Stromal cell of bone marrow (primary cell): ENCODE measurements at regions not wholly inside any gene's neighbourhood (a gene's known extent, or its start where the extent isn't known, plus 50 kb on each side); places are given as distances from the start of the nearest gene placed in this dataset.
"Not testable (repeated sequence)": the region's sequence is repeated elsewhere in the genome, so short reads cannot be mapped to it uniquely, and the experiment has no call there.

ENCODE experiments used
- DNase-seq: peaks from one replicate; pipeline ENCODE4 v3.0.0-alpha.2; 2012; ENCODE audit warnings: low read depth

GRCh38 chr3:176628101-176628639, 569.1 kb downstream of the TBL1XR1 start:
- no peak for DNase-seq

DNA sequence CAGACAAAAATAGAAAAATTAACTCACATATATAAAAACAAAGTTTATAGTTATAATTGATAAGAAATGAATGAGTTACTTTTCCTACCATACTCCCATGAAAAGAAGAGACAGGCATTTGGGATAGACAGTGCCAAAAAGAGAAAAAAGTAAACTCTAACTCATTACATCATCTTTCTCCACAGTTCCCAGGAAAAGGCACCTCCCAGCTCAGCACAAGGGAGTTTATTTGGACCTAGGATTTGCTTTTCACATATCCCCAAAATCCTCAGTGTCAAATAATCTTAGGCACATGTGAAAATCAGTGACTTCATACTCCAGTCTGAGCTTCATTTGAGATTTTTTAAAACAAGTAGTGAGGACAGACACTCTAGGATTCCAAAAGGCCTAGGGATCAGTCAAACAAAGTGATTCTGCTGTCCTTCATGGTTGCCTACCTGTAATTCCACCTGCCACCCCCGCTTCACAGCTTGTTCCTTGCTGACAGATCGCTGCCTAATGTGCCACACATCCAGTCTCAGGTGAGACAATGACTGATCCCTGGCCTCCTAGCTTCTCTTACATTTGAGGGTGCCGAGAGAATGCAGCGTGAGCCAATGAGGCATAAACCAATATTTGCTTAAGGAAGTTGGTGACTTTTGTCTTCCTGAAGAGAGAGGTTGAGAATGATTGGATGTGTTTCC, 573.7 kb downstream of the TBL1XR1 start:
- no peak for DNase-seq

GRCh38 chr3:176619833-176620232, 577.4 kb downstream of the TBL1XR1 start:
- DNase-seq, result no peak

DNA sequence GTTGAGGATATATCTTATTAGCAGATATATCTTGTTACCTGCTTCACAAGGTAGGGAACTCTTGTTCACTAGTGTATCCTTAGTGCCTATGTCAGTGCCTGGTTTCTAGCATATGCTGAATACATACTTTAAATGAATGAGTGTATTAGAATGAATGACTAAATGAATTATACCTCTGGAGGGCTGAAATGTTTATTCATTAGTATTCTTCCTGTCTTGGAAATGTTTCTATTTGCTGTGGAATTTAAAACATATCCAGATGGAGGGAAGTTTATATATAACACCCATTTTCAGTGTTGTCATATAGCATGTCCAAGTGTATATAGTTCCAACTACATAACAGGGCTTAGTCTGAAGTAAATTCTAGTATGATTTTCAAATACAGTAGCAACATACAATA, 581.5 kb downstream of the TBL1XR1 start:
- no peak for DNase-seq

DNA sequence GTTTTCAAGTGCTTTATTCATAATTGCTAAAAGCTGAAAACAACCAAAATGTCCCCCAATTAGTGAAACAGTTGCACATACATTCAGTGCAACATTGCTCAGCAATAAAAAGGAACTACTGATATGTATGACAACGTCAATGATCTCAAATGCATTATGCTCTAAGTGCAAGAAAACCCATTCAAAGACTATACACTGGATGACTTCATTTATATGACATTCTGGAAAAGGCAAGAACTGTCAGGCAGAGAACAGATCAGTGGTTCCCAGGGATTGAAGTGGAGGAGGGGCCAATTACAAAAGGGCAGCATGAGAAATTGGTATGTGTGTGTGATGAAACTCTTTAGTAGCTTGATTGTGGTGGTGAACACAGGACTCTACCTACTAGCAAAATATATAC, 585.6 kb downstream of the TBL1XR1 start:
- DNase-seq, result no peak

DNA sequence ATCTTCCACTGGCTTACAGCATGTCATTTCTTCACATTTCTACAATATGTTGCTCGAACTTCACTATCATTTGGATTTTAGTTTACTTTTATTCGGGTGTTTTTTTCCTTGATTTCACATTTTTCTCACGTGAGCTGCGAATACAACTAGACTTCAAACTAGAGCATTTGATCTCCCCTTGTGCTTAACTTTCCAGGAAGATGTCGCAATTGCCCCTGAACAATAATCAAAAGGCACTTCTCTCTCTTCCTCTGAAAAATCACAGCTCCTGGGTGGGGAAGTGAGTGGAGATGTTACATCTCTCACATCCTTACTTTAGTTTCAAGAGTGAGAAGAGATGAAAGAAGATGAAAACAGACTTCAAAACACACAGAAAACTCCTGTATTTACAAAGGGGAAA, 587.9 kb downstream of the TBL1XR1 start:
- DNase-seq, result no peak

DNA sequence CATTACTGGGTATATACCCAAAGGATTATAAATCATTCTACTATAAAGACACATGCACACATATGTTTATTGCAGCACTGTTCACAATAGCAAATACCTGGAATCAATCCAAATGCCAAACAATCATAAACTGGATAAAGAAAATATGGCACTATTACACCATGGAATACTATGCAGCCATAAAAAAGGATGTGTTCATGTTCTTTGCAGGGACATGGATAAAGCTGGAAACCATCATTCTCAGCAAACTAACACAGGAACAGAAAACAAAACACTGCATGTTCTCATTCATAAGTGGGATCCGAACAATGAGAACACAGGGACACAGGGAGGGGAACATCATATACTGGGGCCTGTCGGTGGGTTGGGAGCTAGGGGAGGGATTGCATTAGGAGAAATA, 591.7 kb downstream of the TBL1XR1 start:
- not testable (repeated sequence) for DNase-seq

- peak; percentile 3 for DNase-seq
Measured at GRCh38 chr3:176595307-176595706, 602.0 kb downstream of the TBL1XR1 start.

- DNase-seq, result no peak
Measured at GRCh38 chr3:176590722-176591121, 606.6 kb downstream of the TBL1XR1 start.

DNA sequence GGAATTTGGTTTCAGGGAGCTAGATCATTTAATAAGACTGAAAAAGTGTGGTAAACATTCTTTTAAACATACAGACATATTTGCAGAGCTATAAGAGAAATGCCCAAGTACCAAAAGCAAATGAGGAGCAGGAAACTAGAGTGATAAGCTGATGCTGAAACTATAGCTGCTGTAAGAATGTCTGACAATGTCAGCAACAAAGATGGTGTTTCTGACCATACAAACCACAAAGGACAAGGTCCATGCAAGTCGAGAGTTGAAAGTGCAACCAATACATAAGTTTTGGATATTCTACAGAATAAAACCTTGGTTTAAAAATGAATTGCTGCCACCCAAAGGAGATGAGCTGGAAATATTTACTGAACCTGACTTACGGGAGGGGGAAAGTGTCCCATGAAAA, 610.2 kb downstream of the TBL1XR1 start:
- no peak for DNase-seq

DNA sequence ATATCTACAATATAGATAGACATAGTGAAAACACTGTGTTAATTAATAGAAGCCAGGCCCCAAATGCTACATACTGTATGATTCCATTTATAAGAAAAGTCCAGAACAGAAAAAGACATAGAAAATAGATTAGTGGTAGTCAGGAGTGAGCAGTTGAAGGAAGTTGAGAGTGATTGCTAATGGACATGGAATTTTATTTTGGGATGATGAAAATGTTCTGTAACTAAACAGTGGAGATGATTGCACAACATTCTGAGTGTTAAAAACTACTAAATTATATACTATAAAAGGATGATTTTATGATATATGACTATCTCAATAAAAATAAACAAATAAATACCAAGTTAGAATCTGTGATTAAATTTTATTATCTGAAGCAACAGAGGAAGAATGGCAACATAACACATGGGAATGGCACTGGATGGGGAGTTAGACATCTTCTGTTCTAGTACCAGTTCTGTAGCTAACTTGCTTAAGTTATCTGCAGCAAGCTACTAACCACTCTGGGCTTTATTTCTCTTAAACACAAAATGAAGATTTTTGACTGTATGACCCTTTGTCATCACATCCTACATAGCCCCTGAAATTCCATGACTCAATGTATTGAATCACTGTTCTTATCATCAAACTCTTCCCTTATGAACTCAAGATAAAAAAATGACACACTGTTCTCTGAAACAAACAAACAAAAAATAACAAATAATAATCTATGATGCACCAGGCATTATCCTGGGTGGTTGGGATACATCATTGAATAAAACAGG, 612.7 kb downstream of the TBL1XR1 start:
- peak; percentile 49 for DNase-seq

GRCh38 chr3:176583956-176584355, 613.3 kb downstream of the TBL1XR1 start:
- no peak for DNase-seq

- DNase-seq, result no peak
Measured at GRCh38 chr3:176581589-176581988, 615.7 kb downstream of the TBL1XR1 start.

DNA sequence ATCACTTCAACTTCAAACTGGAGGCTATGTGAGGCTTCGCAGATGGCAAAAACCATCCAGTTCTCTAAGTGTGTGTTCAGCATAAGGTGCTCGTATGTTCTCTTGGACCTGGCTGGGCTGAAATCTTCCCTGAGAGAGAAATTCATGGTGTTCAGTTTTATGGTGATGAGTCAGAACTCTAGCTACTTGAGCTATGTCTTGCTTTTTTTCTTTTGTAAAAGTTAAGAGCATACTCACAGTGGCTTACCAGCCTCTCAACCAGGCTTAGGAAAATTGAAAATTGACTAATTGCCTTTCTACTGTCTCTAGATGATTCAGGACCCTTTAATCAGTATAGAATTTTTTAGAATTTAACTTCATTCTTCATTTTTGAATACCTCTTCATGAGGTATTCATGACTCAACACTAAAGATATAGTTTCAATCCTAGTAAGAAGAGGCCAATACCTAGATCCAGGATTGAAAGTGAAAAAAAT, 617.5 kb downstream of the TBL1XR1 start:
- DNase-seq, result peak; percentile 13

DNA sequence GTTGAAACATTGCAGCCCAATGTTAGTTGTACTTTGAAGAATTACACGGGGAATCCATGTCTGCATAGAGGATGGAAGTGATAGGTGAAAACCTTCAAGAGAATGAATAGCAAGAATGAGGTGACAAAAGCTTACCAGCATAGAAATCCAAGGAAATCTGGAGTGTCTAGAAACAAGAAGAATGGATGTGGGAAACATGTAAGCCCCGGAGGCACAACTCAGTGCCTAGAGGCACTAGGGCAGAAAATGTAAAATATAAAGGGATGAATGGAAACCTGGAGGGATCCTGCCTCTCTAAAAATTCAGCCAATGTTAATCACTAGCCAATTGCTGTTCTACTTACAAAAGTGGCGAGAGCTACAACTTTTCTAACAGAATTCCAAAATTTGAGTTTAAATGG, 619.0 kb downstream of the TBL1XR1 start:
- DNase-seq, result no peak

GRCh38 chr3:176577447-176577846, 619.8 kb downstream of the TBL1XR1 start:
- DNase-seq, result no peak

GRCh38 chr3:176574786-176575185, 622.5 kb downstream of the TBL1XR1 start:
- peak; percentile 11 for DNase-seq

- DNase-seq, result no peak
Measured at GRCh38 chr3:176571926-176572325, 625.4 kb downstream of the TBL1XR1 start.

- no peak for DNase-seq
Measured at GRCh38 chr3:176570992-176571391, 626.3 kb downstream of the TBL1XR1 start.

- DNase-seq, result no peak
Measured at GRCh38 chr3:176568189-176568588, 629.1 kb downstream of the TBL1XR1 start.

GRCh38 chr3:176566757-176567156, 630.5 kb downstream of the TBL1XR1 start:
- DNase-seq, result no peak

DNA sequence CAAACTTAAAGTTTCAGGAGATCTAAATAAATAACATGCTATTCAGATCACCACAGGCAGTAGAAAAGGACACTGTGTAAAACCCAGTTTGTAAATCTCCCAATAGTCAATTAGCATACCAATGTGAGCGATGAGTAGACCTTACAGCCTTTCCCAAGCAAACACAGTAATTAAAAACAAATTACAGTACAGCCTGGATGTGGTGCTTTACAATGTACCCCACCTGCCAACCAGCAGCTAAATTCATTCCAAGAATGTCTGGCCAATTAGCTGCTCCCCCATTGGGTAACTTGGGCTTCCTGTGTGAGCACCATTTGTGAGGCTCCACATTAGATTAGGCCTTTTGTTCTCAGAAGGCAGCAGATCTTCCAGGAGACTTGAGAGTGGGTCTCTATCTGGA, 635.0 kb downstream of the TBL1XR1 start:
- DNase-seq, result no peak

GRCh38 chr3:176561826-176562225, 635.5 kb downstream of the TBL1XR1 start:
- DNase-seq, result no peak
